Peyer's patch (tissue), 4 donors: ENCODE measurements at regions not wholly inside any gene's neighbourhood (a gene's known extent, or its start where the extent isn't known, plus 50 kb on each side); places are given as distances from the start of the nearest gene placed in this dataset.
"Not testable (repeated sequence)": the region's sequence is repeated elsewhere in the genome, so short reads cannot be mapped to it uniquely, and the experiment has no call there.

ENCODE experiments used
- DNase-seq, 3 donors: peaks; one replicate each; pipeline ENCODE4 v3.0.0-alpha.2; 2017 to 2019
- H3K27ac ChIP-seq, 4 donors: fragments of 200-600 bp; sonication (generic); one replicate each; pipeline ENCODE4 v1.5.1; 2016 to 2019
- H3K27me3 ChIP-seq, 2 donors: fragments of 200-600 bp; sonication (generic); one replicate each; pipeline ENCODE4 v1.5.1; 2019
- H3K36me3 ChIP-seq, 3 donors: fragments of 200-600 bp; sonication (generic); one replicate each; pipeline ENCODE4 v1.5.1; 2016 to 2019
- H3K4me1 ChIP-seq, 4 donors: fragments of 200-600 bp; sonication (generic); one replicate each; pipeline ENCODE4 v1.5.1; 2016 to 2019
- H3K4me3 ChIP-seq, 4 donors: fragments of 200-600 bp; sonication (generic); 1 replicate in 3 of 4; 2 replicates in 1 of 4; pipeline ENCODE4 v1.5.1; 2016 to 2019; ENCODE audit warnings: mild to moderate bottlenecking in 1 of 4
- H3K9me3 ChIP-seq, 4 donors: fragments of 200-600 bp; sonication (generic); one replicate each; pipeline ENCODE4 v1.5.1; 2016 to 2019; ENCODE audit warnings: mild to moderate bottlenecking in 1 of 4

DNA sequence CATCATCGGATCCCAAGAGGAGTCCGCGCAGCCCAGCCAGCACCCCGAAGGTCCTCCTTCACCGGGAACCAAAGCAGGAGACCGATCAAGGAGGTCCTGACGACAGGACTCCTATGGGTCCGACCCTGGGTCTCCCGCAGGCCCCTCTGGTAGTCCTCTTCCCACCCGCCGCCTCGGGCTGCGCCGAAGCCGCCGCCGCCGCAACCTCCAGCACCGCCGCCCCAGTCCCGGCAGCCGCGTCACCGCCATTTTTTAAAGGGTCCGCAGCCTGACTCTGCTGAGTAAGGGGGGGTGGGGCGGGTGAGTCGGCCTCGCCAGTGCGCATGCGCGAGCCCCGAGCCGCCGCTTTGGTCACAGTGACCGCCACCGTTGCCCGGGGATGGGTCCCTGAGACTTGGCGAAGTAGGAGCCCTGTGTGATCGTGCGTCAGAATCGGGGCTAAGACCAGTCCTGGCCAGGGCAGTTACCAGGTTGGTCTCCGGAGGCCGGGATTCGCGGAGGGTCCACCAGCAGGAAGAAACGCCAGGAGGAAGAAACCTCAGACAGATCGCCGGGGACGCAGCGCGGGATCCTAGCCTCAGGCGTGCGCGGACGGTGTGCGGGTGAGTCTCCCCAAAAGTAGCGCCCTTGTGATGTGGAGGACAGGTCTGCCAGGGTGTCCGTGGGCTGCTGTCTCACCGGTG, 1419.2 kb upstream of the PCDH10 start:
- not testable (repeated sequence) for H3K9me3 ChIP-seq, H3K27ac ChIP-seq, H3K27me3 ChIP-seq, H3K4me3 ChIP-seq, DNase-seq, H3K36me3 ChIP-seq, H3K4me1 ChIP-seq

DNA sequence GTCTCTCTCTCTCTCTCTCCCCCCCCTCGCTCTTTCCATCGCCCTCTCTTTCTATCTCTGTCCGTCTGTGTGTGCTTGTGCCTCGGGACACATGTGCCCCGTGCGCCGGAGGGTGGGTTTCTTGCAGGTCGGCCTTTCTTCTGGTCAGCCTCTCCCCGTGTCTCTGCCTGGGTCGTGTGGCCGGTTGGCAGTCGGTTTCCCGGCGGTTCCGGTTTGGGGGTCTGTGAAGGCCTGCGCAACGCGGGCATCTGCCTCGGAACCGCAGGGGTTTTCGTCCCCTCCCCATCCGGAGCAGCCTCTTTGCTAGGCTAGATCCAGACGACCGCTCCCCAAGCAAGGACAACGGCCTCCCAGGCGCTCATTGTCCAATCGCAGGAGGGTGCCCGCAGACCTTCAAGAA, 1418.5 kb upstream of the PCDH10 start:
- not testable (repeated sequence) for H3K9me3 ChIP-seq, H3K27me3 ChIP-seq, H3K27ac ChIP-seq, H3K36me3 ChIP-seq, H3K4me1 ChIP-seq, DNase-seq, H3K4me3 ChIP-seq

DNA sequence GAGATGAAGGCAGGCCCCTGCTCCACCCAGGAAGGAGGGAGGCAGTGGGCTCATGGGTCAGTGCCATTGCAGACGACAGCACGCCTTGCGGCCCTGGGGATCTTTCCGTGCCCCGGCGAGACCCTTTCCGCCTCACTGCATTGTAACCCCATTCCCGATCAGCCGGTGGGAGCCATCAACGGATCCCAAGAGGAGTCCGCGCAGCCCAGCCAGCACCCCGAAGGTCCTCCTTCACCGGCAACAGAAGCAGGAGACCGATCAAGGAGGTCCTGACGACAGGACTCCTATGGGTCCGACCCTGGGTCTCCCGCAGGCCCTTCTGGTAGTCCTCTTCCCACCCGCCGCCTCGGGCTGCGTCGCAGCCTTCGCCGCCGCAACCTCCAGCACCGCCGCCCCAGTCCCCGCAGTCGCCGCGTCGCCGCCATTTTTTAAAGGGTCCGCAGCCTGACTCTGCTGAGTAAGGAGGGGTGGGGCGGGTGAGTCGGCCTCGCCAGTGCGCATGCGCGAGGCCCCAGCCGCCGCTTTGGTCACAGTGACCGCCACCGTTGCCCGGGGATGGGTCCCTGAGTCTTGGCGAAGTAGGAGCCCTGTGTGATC, 1417.0 kb upstream of the PCDH10 start:
- not testable (repeated sequence) for H3K4me1 ChIP-seq, H3K9me3 ChIP-seq, H3K36me3 ChIP-seq, H3K27me3 ChIP-seq, H3K4me3 ChIP-seq, DNase-seq, H3K27ac ChIP-seq

DNA sequence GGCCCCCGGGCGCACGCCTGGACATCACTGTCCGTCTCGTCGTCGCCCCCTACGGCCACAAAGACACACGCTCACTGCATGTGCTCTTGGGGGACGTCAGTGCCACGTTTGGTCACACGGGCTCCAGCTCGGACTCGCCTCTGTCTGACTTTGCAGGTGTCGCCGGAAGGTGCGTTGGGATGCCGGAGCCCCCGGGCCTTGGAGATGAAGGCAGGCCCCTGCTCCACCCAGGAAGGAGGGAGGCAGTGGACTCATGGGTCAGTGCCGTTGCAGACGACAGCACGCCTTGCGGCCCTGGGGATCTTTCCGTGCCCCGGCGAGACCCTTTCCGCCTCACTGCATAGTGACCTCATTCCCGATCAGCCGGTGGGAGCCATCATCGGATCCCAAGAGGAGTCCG, 1414.8 kb upstream of the PCDH10 start:
- not testable (repeated sequence) for H3K36me3 ChIP-seq, DNase-seq, H3K9me3 ChIP-seq, H3K4me1 ChIP-seq, H3K4me3 ChIP-seq, H3K27ac ChIP-seq, H3K27me3 ChIP-seq

DNA sequence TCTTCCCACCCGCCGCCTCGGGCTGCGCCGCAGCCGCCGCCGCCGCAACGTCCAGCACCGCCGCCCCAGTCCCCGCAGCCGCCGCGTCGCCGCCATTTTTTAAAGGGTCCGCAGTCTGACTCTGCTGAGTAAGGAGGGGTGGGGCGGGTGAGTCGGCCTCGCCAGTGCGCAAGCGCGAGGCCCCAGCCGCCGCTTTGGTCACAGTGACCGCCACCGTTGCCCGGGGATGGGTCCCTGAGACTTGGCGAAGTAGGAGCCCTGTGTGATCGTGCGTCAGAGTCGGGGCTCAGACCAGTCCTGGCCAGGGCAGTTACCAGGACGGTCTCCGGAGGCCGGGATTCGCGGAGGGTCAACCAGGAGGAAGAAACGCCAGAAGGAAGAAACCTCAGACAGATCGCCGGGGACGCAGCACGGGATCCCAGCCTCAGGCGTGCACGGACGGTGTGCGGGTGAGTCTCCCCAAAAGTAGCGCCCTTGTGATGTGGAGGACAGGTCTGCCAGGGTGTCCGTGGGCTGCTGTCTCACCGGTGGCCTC, 1414.2 kb upstream of the PCDH10 start:
- H3K27ac ChIP-seq, H3K9me3 ChIP-seq, H3K36me3 ChIP-seq, H3K4me3 ChIP-seq, DNase-seq, H3K4me1 ChIP-seq, H3K27me3 ChIP-seq: not testable (repeated sequence)

DNA sequence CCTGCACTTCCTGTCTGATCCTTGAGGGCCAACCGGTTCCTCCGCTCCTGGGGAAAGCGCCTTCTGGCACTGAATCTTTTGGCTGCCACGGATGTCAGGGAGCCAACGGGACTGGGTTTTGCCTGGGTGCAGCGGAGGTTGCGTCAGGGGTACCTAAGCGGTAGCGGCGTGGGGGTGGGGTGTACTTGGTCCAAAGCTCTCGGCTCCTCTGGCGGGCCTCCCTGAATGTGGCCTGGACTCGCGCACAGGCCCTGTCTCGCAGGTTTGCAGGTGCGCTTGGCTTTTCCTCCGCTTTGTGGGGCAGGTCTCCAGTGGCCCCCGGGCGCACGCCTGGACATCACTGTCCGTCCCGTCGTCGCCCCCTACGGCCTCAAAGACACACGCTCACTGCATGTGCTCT, 1410.1 kb upstream of the PCDH10 start:
- not testable (repeated sequence) for H3K4me1 ChIP-seq, H3K27me3 ChIP-seq, H3K4me3 ChIP-seq, H3K27ac ChIP-seq, DNase-seq, H3K36me3 ChIP-seq, H3K9me3 ChIP-seq

DNA sequence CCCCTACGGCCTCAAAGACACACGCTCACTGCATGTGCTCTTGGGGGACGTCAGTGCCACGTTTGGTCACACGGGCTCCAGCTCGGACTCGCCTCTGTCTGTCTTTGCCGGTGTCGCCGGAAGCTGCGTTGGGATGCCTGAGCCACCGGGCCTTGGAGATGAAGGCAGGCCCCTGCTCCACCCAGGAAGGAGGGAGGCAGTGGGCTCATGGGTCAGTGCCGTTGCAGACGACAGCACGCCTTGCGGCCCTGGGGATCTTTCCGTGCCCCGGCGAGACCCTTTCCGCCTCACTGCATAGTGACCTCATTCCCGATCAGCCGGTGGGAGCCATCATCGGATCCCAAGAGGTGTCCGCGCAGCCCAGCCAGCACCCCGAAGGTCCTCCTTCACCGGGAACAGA, 1407.3 kb upstream of the PCDH10 start:
- not testable (repeated sequence) for H3K4me1 ChIP-seq, H3K9me3 ChIP-seq, H3K36me3 ChIP-seq, H3K4me3 ChIP-seq, H3K27ac ChIP-seq, DNase-seq, H3K27me3 ChIP-seq

DNA sequence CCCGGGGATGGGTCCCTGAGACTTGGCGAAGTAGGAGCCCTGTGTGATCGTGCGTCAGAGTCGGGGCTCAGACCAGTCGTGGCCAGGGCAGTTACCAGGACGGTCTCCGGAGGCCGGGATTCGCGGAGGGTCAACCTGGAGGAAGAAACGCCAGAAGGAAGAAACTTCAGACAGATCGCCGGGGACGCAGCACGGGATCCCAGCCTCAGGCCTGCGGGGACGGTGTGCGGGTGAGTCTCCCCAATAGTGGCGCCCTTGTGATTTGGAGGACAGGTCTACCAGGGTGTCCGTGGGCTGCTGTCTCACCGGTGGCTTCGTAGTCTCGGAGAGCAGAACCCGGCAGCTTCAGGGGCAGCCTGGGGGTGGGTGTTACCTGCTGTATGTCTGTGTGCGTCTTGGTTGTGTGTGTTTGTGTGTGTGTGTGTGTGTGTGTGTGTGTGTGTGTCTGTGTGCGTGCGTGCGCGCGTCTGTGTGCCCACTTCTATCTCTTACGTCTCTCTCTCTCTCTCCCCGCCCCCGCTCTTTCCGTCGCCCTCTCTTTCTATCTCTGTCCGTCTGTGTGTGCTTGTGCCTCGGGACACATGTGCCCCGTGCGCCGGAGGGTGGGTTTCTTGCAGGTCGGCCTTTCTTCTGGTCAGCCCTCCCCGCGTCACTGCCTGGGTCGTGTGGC, 1406.4 kb upstream of the PCDH10 start:
- not testable (repeated sequence) for H3K27ac ChIP-seq, H3K9me3 ChIP-seq, H3K36me3 ChIP-seq, H3K4me1 ChIP-seq, H3K4me3 ChIP-seq, H3K27me3 ChIP-seq, DNase-seq

DNA sequence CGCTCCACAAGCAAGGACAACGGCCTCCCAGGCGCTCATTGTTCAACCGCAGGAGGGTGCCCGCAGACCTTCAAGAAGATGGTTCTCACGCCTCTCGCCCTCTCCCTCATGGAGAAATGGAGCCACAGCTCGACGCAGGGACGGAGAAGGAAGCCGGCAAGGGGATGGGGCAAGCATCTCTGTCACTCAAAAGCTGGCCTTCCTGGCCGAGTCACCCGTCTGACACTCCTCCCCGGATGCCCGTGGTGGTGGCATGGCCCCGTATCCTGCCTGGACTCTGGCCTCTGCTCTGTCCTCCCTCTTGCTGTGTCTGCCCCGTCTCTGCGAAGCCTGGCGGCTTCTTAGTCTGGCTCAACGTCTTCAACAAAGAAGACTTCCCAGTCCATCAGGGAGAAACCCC, 1405.7 kb upstream of the PCDH10 start:
- H3K9me3 ChIP-seq, DNase-seq, H3K4me1 ChIP-seq, H3K27ac ChIP-seq, H3K27me3 ChIP-seq, H3K36me3 ChIP-seq, H3K4me3 ChIP-seq: not testable (repeated sequence)

DNA sequence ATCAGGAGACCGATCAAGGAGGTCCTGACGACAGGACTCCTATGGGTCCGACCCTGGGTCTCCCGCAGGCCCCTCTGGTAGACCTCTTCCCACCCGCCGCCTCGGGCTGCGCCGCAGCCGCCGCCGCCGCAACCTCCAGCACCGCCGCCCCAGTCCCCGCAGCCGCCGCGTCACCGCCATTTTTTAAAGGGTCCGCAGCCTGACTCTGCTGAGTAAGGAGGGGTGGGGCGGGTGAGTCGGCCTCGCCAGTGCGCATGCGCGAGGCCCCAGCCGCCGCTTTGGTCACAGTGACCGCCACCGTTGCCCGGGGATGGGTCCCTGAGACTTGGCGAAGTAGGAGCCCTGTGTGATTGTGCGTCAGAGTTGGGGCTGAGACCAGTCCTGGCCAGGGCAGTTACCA, 1401.9 kb upstream of the PCDH10 start:
- not testable (repeated sequence) for H3K27me3 ChIP-seq, H3K4me1 ChIP-seq, H3K27ac ChIP-seq, H3K36me3 ChIP-seq, H3K4me3 ChIP-seq, H3K9me3 ChIP-seq, DNase-seq

DNA sequence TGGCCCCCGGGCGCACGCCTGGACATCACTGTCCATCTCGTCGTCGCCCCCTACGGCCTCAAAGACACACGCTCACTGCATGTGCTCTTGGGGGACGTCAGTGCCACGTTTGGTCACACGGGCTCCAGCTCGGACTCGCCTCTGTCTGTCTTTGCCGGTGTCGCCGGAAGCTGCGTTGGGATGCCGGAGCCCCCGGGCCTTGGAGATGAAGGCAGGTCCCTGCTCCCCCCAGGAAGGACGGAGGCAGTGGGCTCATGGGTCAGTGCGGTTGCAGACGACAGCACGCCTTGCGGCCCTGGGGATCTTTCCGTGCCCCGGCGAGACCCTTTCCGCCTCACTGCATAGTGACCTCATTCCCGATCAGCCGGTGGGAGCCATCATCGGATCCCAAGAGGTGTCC, 1399.9 kb upstream of the PCDH10 start:
- not testable (repeated sequence) for H3K36me3 ChIP-seq, H3K27me3 ChIP-seq, H3K4me3 ChIP-seq, H3K27ac ChIP-seq, H3K9me3 ChIP-seq, H3K4me1 ChIP-seq
- peak in 1 of 3 donors; percentile 43 for DNase-seq

DNA sequence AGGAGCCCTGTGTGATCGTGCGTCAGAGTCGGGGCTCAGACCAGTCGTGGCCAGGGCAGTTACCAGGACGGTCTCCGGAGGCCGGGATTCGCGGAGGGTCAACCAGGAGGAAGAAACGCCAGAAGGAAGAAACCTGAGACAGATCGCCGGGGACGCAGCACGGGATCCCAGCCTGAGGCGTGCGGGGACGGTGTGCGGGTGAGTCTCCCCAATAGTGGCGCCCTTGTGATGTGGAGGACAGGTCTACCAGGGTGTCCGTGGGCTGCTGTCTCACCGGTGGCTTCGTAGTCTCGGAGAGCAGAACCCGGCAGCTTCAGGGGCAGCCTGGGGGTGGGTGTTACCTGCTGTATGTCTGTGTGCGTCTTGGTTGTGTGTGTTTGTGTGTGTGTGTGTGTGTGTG, 1399.1 kb upstream of the PCDH10 start:
- not testable (repeated sequence) for H3K4me3 ChIP-seq, H3K4me1 ChIP-seq, H3K9me3 ChIP-seq, H3K27me3 ChIP-seq, H3K27ac ChIP-seq, H3K36me3 ChIP-seq
- peak in 1 of 3 donors; percentile 48 for DNase-seq

DNA sequence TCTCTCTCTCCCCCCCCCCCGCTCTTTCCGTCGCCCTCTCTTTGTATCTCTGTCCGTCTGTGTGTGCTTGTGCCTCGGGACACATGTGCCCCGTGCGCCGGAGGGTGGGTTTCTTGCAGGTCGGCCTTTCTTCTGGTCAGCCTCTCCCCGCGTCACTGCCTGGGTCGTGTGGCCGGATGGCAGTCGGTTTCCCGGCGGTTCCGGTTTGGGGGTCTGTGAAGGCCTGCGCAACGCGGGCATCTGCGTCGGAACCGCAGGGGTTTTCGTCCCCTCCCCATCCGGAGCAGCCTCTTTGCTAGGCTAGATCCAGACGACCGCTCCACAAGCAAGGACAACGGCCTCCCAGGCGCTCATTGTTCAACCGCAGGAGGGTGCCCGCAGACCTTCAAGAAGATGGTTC, 1398.6 kb upstream of the PCDH10 start:
- not testable (repeated sequence) for H3K27me3 ChIP-seq, H3K9me3 ChIP-seq, H3K27ac ChIP-seq, H3K4me1 ChIP-seq, DNase-seq, H3K4me3 ChIP-seq, H3K36me3 ChIP-seq

DNA sequence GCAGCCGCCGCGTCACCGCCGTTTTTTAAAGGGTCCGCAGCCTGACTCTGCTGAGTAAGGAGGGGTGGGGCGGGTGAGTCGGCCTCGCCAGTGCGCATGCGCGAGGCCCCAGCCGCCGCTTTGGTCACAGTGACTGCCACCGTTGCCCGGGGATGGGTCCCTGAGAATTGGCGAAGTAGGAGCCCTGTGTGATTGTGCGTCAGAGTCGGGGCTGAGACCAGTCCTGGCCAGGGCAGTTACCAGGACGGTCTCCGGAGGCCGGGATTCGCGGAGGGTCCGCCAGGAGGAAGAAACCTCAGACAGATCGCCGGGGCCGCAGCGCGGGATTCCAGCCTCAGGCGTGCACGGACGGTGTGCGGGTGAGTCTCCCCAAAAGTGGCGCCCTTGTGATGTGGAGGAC, 1386.9 kb upstream of the PCDH10 start:
- not testable (repeated sequence) for H3K9me3 ChIP-seq, DNase-seq, H3K27me3 ChIP-seq

More for the DNA sequence above, 1386.9 kb upstream of the PCDH10 start:
- not testable (repeated sequence) for H3K27ac ChIP-seq, H3K36me3 ChIP-seq, H3K4me1 ChIP-seq, H3K4me3 ChIP-seq
